GM19395 (cell line): ENCODE measurements at regions not wholly inside any gene's neighbourhood (a gene's known extent, or its start where the extent isn't known, plus 50 kb on each side); places are given as distances from the start of the nearest gene placed in this dataset.

Experiments used
- ATAC-seq: cut with Tn5 transposase; IDR thresholded peaks from one replicate; pipeline ENCODE4 v1.9.1; 2021; ENCODE audit warnings: mild to moderate bottlenecking, moderate library complexity; ENCODE audit not compliant: unreplicated experiment

DNA sequence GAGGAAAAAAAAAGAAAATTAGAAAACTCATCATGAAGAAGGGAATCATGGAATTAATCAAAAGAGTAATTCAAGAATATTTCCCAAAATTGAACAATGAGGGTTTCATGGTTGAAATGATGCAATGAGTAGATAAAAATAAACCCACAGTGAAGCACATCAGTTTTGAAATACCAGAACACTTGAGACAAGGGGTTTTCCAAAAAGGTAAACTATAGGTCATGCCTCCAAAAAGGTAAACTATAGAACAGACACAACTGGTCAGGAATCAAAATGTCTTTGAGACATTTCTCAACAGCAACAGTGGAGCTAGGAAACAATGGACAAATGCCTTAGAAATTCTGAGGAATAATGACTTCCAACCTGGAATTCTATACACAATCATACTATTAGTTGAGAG, 60.2 kb upstream of the PCSK5 start:
- ATAC-seq: no peak

DNA sequence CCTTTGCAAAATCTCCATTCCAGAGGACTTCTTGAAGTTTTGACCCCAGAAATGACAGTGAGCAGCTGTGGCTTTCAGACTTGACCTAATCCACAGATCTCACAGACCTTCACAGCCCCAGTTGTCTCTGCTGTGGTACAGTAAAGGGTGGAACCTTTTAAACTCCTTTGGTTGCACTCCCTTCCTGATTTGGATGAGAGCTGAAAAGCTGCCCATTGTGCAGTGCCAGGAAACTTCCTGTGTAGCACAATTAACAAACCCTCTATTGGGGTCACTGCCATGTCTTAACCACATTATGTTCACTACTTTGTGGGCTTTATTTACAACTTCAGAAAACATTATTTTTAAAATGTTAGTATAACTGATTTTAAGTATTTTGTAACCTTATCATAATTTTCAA, 56.7 kb upstream of the PCSK5 start:
- no peak for ATAC-seq

DNA sequence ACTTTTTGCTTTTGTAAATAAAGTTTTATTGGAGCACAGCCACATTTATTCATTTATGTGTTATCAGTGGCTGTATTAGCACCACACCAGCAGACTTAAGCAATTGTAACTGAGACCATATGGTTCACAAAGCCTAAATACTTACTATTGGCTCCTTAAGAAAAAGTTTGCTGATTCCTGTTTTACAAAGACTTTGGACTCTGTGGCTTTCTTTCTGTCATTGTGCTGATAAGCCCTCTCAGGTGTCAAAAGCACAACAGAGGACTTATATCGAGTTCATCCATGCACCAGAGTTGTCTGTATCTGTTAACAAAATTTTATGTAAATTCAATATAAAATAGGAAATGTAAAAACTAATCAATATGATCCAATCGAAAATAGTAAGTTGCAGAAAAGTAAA, 55.6 kb upstream of the PCSK5 start:
- no peak for ATAC-seq
